ENCODE measurements at regions not wholly inside any gene's neighbourhood (a gene's known extent, or its start where the extent isn't known, plus 50 kb on each side); places are given as distances from the start of the nearest gene placed in this dataset.

- Histone ChIP-seq H3K79me1 (ENCODE audit: low read depth in 1 of 2, low read length in 2 of 2) (no peaks in the 10 kb centered on the region), H4K20me1 (ENCODE audit: insufficient read depth, low read length) (no peaks in the 10 kb centered on the region), H3K4me1 (ENCODE audit: control insufficient read depth, insufficient read depth, low read length) (peaks cover 3% of the 10 kb centered on the region; the same call in 1 of the 2 replicates), H3K4ac (ENCODE audit: low read depth, low read length) (no peak overlapping the region), H3K9ac (ENCODE audit: low read depth, low read length) (peak overlapping the region; percentile 22; the same call in 1 of the 2 replicates), H3K27me3 (ENCODE audit: control insufficient read depth, insufficient read depth, low read length) (peaks cover 3% of the 10 kb centered on the region; the same call in 1 of the 2 replicates), H3K4me2 (ENCODE audit: low read depth, low read length) (peak overlapping the region; percentile 67; the same call in 1 of the 2 replicates), H3K9me3 (ENCODE audit: control insufficient read depth, insufficient read depth, low read length) (peaks cover 8% of the 10 kb centered on the region; the same call in 1 of the 2 replicates), H4K91ac (ENCODE audit: insufficient read depth, low read depth, low read length) (no peak overlapping the region), H3K9me1 (ENCODE audit: insufficient read depth, low read length) (peaks cover under 1% of the 10 kb centered on the region; the same call in 1 of the 2 replicates), H4K8ac (ENCODE audit: low read depth in 2 of 2, low read length in 2 of 2) (no peak overlapping the region; a peak in 1 of 4 replicates), H2BK15ac (ENCODE audit: low read depth, low read length) (no peak overlapping the region), H2BK120ac (ENCODE audit: low read depth, low read length) (no peak overlapping the region), H2AK5ac (ENCODE audit: low read depth, low read length) (no peak overlapping the region), H3K56ac (ENCODE audit: extremely low read depth, insufficient read depth, low read length) (no peak overlapping the region), H2BK5ac (ENCODE audit: low read depth, low read length, poor library complexity, severe bottlenecking) (no peak overlapping the region), H3K23ac (ENCODE audit: low read depth, low read length) (no peak overlapping the region), H2AK9ac (replicated peaks; ENCODE audit: low read depth, low read length, poor library complexity) (peak overlapping the region; percentile 89), H2BK20ac (ENCODE audit: low read depth, low read length) (no peak overlapping the region), H3K36me3 (ENCODE audit: control insufficient read depth, insufficient read depth, low read length) (no peaks in the 10 kb centered on the region), H3K18ac (ENCODE audit: low read depth, low read length) (no peak overlapping the region), H2AFZ (replicated peaks; ENCODE audit: low read length, poor library complexity) (peak overlapping the region; percentile 90), H4K5ac (ENCODE audit: low read depth, low read length) (peak overlapping the region; percentile 31; the same call in 1 of the 2 replicates), H3K27ac (ENCODE audit: insufficient read depth, low read length) (no peak overlapping the region), H3K4me3 (ENCODE audit: insufficient read depth, low read depth, low read length) (peak overlapping the region; percentile 37), H3K14ac (replicated peaks; ENCODE audit: low read depth, low read length) (no peak overlapping the region)
- DNase-seq (peak; percentile 8), ATAC-seq (ENCODE audit: low read depth) (peak; percentile 69)
- in situ Hi-C loops (cut with MboI; ENCODE audit: low sequenced_read_pairs): no loop called here
- dilution Hi-C loops (cut with HindIII; ENCODE audit: low sequenced_read_pairs, unreplicated experiment): no loop called here
- intact Hi-C loops (cut with micrococcal nuclease): no loop called here
- no TSS peak for BruUV-seq (replicated peaks)
- 23% methylated on average over 27 of the region's 41 CpGs; no CpG with 5 or more reads in 1 of the 2 experiments for whole genome bisulfite sequencing, 2 experiments (ENCODE audit: extremely low coverage in 2 of 2, insufficient read length in 1 of 2)
- POLR2A ChIA-PET (ENCODE audit: unreplicated experiment): no interaction called here
- CTCF ChIA-PET: no interaction called here
- TF ChIP-seq RFX5 (IDR thresholded peaks at IDR 0.05; ENCODE audit: low read depth, low read length) (no peak), POLR2A (IDR thresholded peaks at IDR 0.05; ENCODE audit: low read depth, low read length) (no peak), FOS (IDR thresholded peaks at IDR 0.05; ENCODE audit: low read depth, low read length) (no peak), RAD21 (IDR thresholded peaks at IDR 0.05; ENCODE audit: low read length) (no peak), USF2 (IDR thresholded peaks at IDR 0.05; ENCODE audit: low read depth, low read length) (no peak), CEBPB (IDR thresholded peaks at IDR 0.05; ENCODE audit: low read depth, low read length) (no peak), MAZ (IDR thresholded peaks at IDR 0.05; ENCODE audit: borderline replicate concordance, low read depth, low read length) (no peak), MAFK (IDR thresholded peaks at IDR 0.05; ENCODE audit: low read depth, low read length) (no peak), MXI1 (IDR thresholded peaks at IDR 0.05; ENCODE audit: borderline replicate concordance, low read depth, low read length) (no peak), ELK1 (IDR thresholded peaks at IDR 0.05; ENCODE audit: borderline replicate concordance, low read depth, low read length) (no peak), RCOR1 (IDR thresholded peaks at IDR 0.05; ENCODE audit: insufficient replicate concordance, low read length) (no peak), BHLHE40 (IDR thresholded peaks at IDR 0.05; ENCODE audit: low read depth, low read length) (no peak), CTCF (conservative IDR thresholded peaks at IDR 0.05; ENCODE audit: low read depth, low read length) (no peak), CHD1 (IDR thresholded peaks at IDR 0.05; ENCODE audit: low read depth, low read length) (no peak), NFE2L2 (IDR thresholded peaks at IDR 0.05; ENCODE audit: low read depth, low read length) (no peak)
These were observed 1467.1 kb downstream of the FOXD4L5 start for GRCh38 chr9:63817622-63818518.
